Lower leg skin (tissue), 3 donors: ENCODE measurements at regions not wholly inside any gene's neighbourhood (a gene's known extent, or its start where the extent isn't known, plus 50 kb on each side); places are given as distances from the start of the nearest gene placed in this dataset.

Experiments
- POLR2A ChIP-seq, 2 donors: fragments of 450-650 bp; IDR thresholded peaks; one replicate each; pipeline ENCODE4 v1.6.1; 2016 to 2017; ENCODE audit warnings: antibody characterized with exemption in 2 of 2, mild to moderate bottlenecking in 1 of 2, moderate library complexity in 1 of 2
- TF ChIP-seq, protein P1 (sequence below), 3 donors: fragments of 450-650 bp; IDR thresholded peaks; one replicate each; pipeline ENCODE4 v1.5.1; 2016; ENCODE audit warnings: antibody characterized with exemption in 3 of 3, mild to moderate bottlenecking in 3 of 3, moderate library complexity in 2 of 3

DNA sequence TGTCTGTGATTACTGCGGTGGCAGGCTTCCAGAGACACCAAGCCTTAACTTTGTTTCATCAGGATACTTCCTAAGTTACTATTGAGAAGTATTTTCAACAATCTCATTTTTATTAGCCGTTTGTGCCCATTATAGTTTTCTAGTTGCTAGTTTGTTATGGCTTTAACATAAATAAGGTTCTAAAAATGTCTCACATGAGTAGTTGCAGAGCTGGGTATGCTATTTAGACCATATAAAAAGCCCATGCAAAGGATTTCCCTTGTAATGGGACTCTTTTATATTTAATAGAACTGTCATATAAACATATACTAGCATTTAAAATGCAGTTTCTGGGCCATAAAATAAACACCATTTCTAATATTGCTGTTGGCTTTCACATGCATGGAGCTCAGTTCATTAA lies 205.3 kb upstream of the TCF21 start:
- TF ChIP-seq, protein P1, sequence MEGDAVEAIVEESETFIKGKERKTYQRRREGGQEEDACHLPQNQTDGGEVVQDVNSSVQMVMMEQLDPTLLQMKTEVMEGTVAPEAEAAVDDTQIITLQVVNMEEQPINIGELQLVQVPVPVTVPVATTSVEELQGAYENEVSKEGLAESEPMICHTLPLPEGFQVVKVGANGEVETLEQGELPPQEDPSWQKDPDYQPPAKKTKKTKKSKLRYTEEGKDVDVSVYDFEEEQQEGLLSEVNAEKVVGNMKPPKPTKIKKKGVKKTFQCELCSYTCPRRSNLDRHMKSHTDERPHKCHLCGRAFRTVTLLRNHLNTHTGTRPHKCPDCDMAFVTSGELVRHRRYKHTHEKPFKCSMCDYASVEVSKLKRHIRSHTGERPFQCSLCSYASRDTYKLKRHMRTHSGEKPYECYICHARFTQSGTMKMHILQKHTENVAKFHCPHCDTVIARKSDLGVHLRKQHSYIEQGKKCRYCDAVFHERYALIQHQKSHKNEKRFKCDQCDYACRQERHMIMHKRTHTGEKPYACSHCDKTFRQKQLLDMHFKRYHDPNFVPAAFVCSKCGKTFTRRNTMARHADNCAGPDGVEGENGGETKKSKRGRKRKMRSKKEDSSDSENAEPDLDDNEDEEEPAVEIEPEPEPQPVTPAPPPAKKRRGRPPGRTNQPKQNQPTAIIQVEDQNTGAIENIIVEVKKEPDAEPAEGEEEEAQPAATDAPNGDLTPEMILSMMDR (IDR thresholded peaks at IDR 0.05): no peak
- TF ChIP-seq POLR2A (IDR thresholded peaks at IDR 0.05): no peak
